ENCODE measurements at regions not wholly inside any gene's neighbourhood (a gene's known extent, or its start where the extent isn't known, plus 50 kb on each side); places are given as distances from the start of the nearest gene placed in this dataset.
A peak's percentile ranks its signal among the peaks of the same experiment; 100 is the strongest.

DNA sequence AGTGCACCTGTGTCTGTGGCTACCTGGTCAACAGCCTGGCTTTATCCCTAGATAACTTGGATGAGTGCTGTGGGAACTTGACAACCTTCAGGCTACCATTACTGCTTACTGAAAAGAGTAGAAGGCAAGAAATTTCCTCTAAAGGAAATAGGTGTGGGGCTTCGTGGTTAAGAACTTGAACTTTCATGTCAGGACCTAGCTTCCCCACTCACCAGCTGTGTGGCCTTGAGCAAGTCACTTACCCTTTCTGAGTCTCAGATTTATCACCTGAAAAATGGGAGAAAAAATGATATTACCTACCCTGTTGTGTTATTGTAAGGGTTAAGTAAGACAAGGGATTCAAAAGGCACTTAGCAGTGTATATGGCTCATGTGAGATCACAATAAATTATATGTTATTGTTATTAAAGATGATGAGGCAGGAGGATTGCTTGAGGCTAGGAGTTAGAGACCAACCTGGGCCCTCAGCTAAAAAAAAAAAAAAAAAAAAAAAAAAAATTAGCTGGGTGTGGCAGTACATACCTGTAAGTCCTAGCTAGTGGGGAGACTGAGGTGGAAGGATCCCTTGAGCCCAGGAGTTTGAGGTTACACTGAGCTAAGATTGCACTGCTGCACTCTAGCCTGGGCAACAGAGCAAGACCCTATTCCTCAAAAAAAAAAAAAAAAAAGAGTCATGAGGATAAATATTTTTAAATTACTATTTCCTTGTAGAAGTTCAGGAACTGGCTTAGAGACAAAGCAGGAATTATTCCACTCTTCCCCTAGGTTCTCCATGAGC lies 97.0 kb upstream of the SPRY4 start:
- no peak overlapping the region for H3K27ac ChIP-seq (ENCODE audit: insufficient read depth in 1 of 2, low read depth in 1 of 2, low read length in 2 of 2, poor library complexity in 1 of 2, severe bottlenecking in 2 of 2)
- H3K9me3 ChIP-seq (ENCODE audit: control extremely low read depth in 1 of 5, control insufficient read depth in 4 of 5, insufficient read depth in 2 of 5, low read depth in 1 of 5, low read length in 4 of 5) = no peaks in the 10 kb centered on the region
- H3K36me3 ChIP-seq (ENCODE audit: control insufficient read depth in 4 of 4, insufficient read depth in 4 of 4, low read length in 3 of 4) = no peaks in the 10 kb centered on the region
- DNase-seq = no peak
- no CpG with 5 or more reads among the region's 1 CpG for WGBS (ENCODE audit: insufficient coverage)
- H3K27me3 ChIP-seq (replicated peaks in 2 of 5; ENCODE audit: control insufficient read depth in 4 of 5, insufficient read depth in 5 of 5, low read length in 4 of 5) = no peaks in the 10 kb centered on the region
- peaks cover 11 to 32% (median 21%) of the 10 kb centered on the region in 4 experiments for H3K4me1 ChIP-seq (ENCODE audit: control extremely low read depth in 1 of 4, control insufficient read depth in 4 of 4, insufficient read depth in 4 of 4, low read length in 3 of 4)
- POLR2A ChIA-PET = interaction anchor here (0.6 to 1.4 kb wide), 2 partner anchors 10 to 77 kb away, joined by 3 to 5 read pairs; no protein-coding TSS in a partner anchor
- H3K4me3 ChIP-seq (ENCODE audit: control insufficient read depth in 1 of 7, extremely low read depth in 1 of 7, insufficient read depth in 4 of 7, low read depth in 2 of 7, low read length in 6 of 7) = no peak overlapping the region
- CTCF ChIA-PET = interaction anchor here (1.2 to 1.4 kb wide), 2 partner anchors 64 to 95 kb away, joined by 3 read pairs; no protein-coding TSS in a partner anchor

DNA sequence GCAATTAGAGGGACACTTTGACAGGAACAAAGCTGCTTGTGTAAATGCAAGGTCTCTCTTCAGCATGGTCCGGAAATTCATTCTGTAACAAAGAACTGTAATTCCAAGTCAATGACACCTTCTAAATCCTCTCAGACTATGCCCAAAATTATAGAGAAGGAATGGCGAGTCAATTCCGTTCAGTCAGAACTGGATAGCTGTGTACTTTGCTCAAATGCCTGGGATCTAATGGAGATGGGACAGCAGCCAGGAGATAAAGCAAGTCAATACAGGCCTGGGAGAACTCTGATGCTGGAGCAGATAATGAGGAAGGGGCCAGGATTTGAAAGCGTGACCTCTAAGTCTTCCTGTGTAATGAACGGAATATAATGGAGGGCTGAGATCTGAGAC lies 96.4 kb upstream of the SPRY4 start:
- Histone ChIP-seq H3K9me3 (ENCODE audit: control extremely low read depth in 1 of 5, control insufficient read depth in 4 of 5, insufficient read depth in 2 of 5, low read depth in 1 of 5, low read length in 4 of 5) (no peaks in the 10 kb centered on the region), H3K4me1 (ENCODE audit: control extremely low read depth in 1 of 4, control insufficient read depth in 4 of 4, insufficient read depth in 4 of 4, low read length in 3 of 4) (peaks cover 11 to 26% (median 18%) of the 10 kb centered on the region in 4 experiments), H3K36me3 (ENCODE audit: control insufficient read depth in 4 of 4, insufficient read depth in 4 of 4, low read length in 3 of 4) (no peaks in the 10 kb centered on the region), H3K4me3 (ENCODE audit: control insufficient read depth in 1 of 7, extremely low read depth in 1 of 7, insufficient read depth in 4 of 7, low read depth in 2 of 7, low read length in 6 of 7) (no peak overlapping the region), H3K27me3 (replicated peaks in 2 of 5; ENCODE audit: control insufficient read depth in 4 of 5, insufficient read depth in 5 of 5, low read length in 4 of 5) (no peaks in the 10 kb centered on the region), H3K27ac (ENCODE audit: insufficient read depth in 1 of 2, low read depth in 1 of 2, low read length in 2 of 2, poor library complexity in 1 of 2, severe bottlenecking in 2 of 2) (no peak overlapping the region)
- ChIA-PET POLR2A (interaction anchor here (1.4 kb wide), 1 partner anchor 11 kb away, joined by 5 read pairs; no protein-coding TSS in a partner anchor), CTCF (interaction anchor here (1.4 kb wide), 1 partner anchor 94 kb away, joined by 3 read pairs; no protein-coding TSS in a partner anchor)
- DNase-seq = peak in 1 of 3 donors; percentile 12
- WGBS (ENCODE audit: insufficient coverage) = 27% methylated on average over 5 of the region's 5 CpGs

DNA sequence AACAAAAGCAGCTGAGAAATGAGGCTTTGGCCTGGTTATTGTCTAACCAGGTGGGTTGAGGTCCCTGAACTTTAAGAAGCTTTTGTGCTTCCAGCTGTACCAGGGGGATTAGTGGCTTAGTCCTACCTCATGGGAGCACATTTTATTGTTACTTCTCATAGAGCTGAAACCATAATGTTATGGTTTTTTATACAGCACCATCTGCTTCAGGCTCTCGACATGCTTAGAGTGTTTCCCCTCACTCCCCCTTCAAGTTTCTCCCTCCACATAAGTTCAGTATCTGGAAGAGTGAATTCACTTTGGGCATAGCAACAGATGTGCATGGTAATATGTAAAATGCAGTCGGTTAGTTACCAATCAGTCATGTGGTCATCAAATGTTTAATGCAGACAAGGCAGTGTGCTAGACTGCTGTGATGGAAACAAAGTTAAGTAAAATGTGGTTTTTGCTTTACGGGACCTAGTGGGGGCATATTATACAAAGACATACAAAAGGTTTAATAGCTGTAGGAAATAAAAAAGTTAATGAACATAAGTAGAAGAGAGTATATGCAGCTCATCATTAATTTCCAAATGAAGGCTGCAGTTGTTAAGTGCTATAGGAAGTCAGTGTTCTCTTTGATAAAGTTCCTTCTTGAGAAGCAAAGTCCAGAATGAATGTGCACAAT lies 95.9 kb upstream of the SPRY4 start:
- peak in 2 of 3 donors; percentile 49 to 63 for DNase-seq
- Histone ChIP-seq H3K27ac (ENCODE audit: insufficient read depth in 1 of 2, low read depth in 1 of 2, low read length in 2 of 2, poor library complexity in 1 of 2, severe bottlenecking in 2 of 2) (no peak overlapping the region), H3K27me3 (replicated peaks in 2 of 5; ENCODE audit: control insufficient read depth in 4 of 5, insufficient read depth in 5 of 5, low read length in 4 of 5) (no peaks in the 10 kb centered on the region), H3K9me3 (ENCODE audit: control extremely low read depth in 1 of 5, control insufficient read depth in 4 of 5, insufficient read depth in 2 of 5, low read depth in 1 of 5, low read length in 4 of 5) (no peaks in the 10 kb centered on the region), H3K4me3 (ENCODE audit: control insufficient read depth in 1 of 7, extremely low read depth in 1 of 7, insufficient read depth in 4 of 7, low read depth in 2 of 7, low read length in 6 of 7) (no peak overlapping the region), H3K4me1 (ENCODE audit: control extremely low read depth in 1 of 4, control insufficient read depth in 4 of 4, insufficient read depth in 4 of 4, low read length in 3 of 4) (peaks cover 11 to 23% (median 16%) of the 10 kb centered on the region in 4 experiments), H3K36me3 (ENCODE audit: control insufficient read depth in 4 of 4, insufficient read depth in 4 of 4, low read length in 3 of 4) (no peaks in the 10 kb centered on the region)
- WGBS (ENCODE audit: insufficient coverage) = 17% methylated on average over 1 of the region's 3 CpGs
- ChIA-PET CTCF (interaction anchor here (1.0 to 1.4 kb wide), 2 partner anchors 94 to 202 kb away, joined by 3 read pairs; no protein-coding TSS in a partner anchor), POLR2A (no interaction called here)

GRCh38 chr5:142412581-142412980 lies 87.8 kb upstream of the SPRY4 start:
- Histone ChIP-seq H3K36me3 (ENCODE audit: control insufficient read depth in 4 of 4, insufficient read depth in 4 of 4, low read length in 3 of 4) (no peaks in the 10 kb centered on the region), H3K27ac (ENCODE audit: insufficient read depth in 1 of 2, low read depth in 1 of 2, low read length in 2 of 2, poor library complexity in 1 of 2, severe bottlenecking in 2 of 2) (no peak overlapping the region), H3K9me3 (ENCODE audit: control extremely low read depth in 1 of 5, control insufficient read depth in 4 of 5, insufficient read depth in 2 of 5, low read depth in 1 of 5, low read length in 4 of 5) (no peaks in the 10 kb centered on the region), H3K27me3 (replicated peaks in 2 of 5; ENCODE audit: control insufficient read depth in 4 of 5, insufficient read depth in 5 of 5, low read length in 4 of 5) (no peaks in the 10 kb centered on the region), H3K4me1 (ENCODE audit: control extremely low read depth in 1 of 4, control insufficient read depth in 4 of 4, insufficient read depth in 4 of 4, low read length in 3 of 4) (no peaks in the 10 kb centered on the region), H3K4me3 (ENCODE audit: control insufficient read depth in 1 of 7, extremely low read depth in 1 of 7, insufficient read depth in 4 of 7, low read depth in 2 of 7, low read length in 6 of 7) (no peak overlapping the region)
- CTCF ChIA-PET = interaction anchor here (0.9 to 1.2 kb wide), 3 partner anchors 14 to 137 kb away, joined by 3 to 4 read pairs (median 3); no protein-coding TSS in a partner anchor
- WGBS (ENCODE audit: insufficient coverage) = 94% methylated on average over 4 of the region's 5 CpGs
- no peak for DNase-seq
- POLR2A ChIA-PET = interaction anchor here (0.5 kb wide), 1 partner anchor 23 kb away, joined by 3 read pairs; no protein-coding TSS in a partner anchor

GRCh38 chr5:142411656-142412425 lies 87.0 kb upstream of the SPRY4 start:
- POLR2A ChIA-PET = no interaction called here
- Histone ChIP-seq H3K4me3 (ENCODE audit: control insufficient read depth in 1 of 7, extremely low read depth in 1 of 7, insufficient read depth in 4 of 7, low read depth in 2 of 7, low read length in 6 of 7) (no peak overlapping the region), H3K4me1 (ENCODE audit: control extremely low read depth in 1 of 4, control insufficient read depth in 4 of 4, insufficient read depth in 4 of 4, low read length in 3 of 4) (no peaks in the 10 kb centered on the region), H3K9me3 (ENCODE audit: control extremely low read depth in 1 of 5, control insufficient read depth in 4 of 5, insufficient read depth in 2 of 5, low read depth in 1 of 5, low read length in 4 of 5) (no peaks in the 10 kb centered on the region), H3K27ac (ENCODE audit: insufficient read depth in 1 of 2, low read depth in 1 of 2, low read length in 2 of 2, poor library complexity in 1 of 2, severe bottlenecking in 2 of 2) (no peak overlapping the region), H3K36me3 (ENCODE audit: control insufficient read depth in 4 of 4, insufficient read depth in 4 of 4, low read length in 3 of 4) (no peaks in the 10 kb centered on the region), H3K27me3 (replicated peaks in 2 of 5; ENCODE audit: control insufficient read depth in 4 of 5, insufficient read depth in 5 of 5, low read length in 4 of 5) (no peaks in the 10 kb centered on the region)
- WGBS (ENCODE audit: insufficient coverage) = 100% methylated on average over 1 of the region's 4 CpGs
- CTCF ChIA-PET = no interaction called here
- no peak for DNase-seq

DNA sequence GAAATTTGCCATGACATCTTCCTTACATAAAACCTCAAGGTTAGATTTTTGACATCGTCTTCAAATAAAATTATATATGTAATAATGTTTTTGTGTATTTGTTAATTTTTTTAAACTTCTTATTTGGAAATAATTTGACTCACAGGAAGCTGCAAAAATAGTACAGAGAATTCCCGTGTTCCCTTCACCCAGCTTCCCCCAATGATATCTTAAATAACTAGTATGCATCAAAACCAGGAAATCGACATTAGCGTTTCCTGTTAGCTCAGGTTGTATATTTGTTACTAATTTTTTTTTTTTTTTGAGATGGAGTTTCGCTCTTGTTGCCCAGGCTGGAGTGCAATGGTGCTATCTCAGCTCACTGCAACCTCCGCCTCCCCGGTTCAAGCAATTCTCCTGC lies 86.3 kb upstream of the SPRY4 start:
- ChIA-PET POLR2A (no interaction called here), CTCF (no interaction called here)
- 100% methylated on average over 2 of the region's 7 CpGs for WGBS (ENCODE audit: insufficient coverage)

More for the DNA sequence above, 86.3 kb upstream of the SPRY4 start:
- Histone ChIP-seq H3K27ac (ENCODE audit: insufficient read depth in 1 of 2, low read depth in 1 of 2, low read length in 2 of 2, poor library complexity in 1 of 2, severe bottlenecking in 2 of 2) (no peak overlapping the region), H3K27me3 (replicated peaks in 2 of 5; ENCODE audit: control insufficient read depth in 4 of 5, insufficient read depth in 5 of 5, low read length in 4 of 5) (no peaks in the 10 kb centered on the region), H3K36me3 (ENCODE audit: control insufficient read depth in 4 of 4, insufficient read depth in 4 of 4, low read length in 3 of 4) (no peaks in the 10 kb centered on the region), H3K4me1 (ENCODE audit: control extremely low read depth in 1 of 4, control insufficient read depth in 4 of 4, insufficient read depth in 4 of 4, low read length in 3 of 4) (no peaks in the 10 kb centered on the region), H3K4me3 (ENCODE audit: control insufficient read depth in 1 of 7, extremely low read depth in 1 of 7, insufficient read depth in 4 of 7, low read depth in 2 of 7, low read length in 6 of 7) (no peak overlapping the region), H3K9me3 (ENCODE audit: control extremely low read depth in 1 of 5, control insufficient read depth in 4 of 5, insufficient read depth in 2 of 5, low read depth in 1 of 5, low read length in 4 of 5) (no peaks in the 10 kb centered on the region)
- no peak for DNase-seq
